Ascending aorta (tissue), 2 donors: ENCODE measurements at regions not wholly inside any gene's neighbourhood (a gene's known extent, or its start where the extent isn't known, plus 50 kb on each side); places are given as distances from the start of the nearest gene placed in this dataset.

Experiments
- DNase-seq, 2 donors: peaks; one replicate each; pipeline ENCODE4 v3.0.0-alpha.2; 2019; ENCODE audit warnings: low spot score in 2 of 2
- H3K27ac ChIP-seq, 2 donors: fragments of 200-600 bp; sonication (generic); one replicate each; pipeline ENCODE4 v1.5.1; 2016 to 2017; ENCODE audit warnings: mild to moderate bottlenecking in 1 of 2
- H3K27me3 ChIP-seq: fragments of 200-600 bp; sonication (generic); one replicate; pipeline ENCODE4 v1.5.1; 2017
- H3K36me3 ChIP-seq, 2 donors: fragments of 200-600 bp; sonication (generic); one replicate each; pipeline ENCODE4 v1.5.1; 2016
- H3K4me1 ChIP-seq, 2 donors: fragments of 200-600 bp; sonication (generic); one replicate each; pipeline ENCODE4 v1.5.1; 2016 to 2017; ENCODE audit warnings: mild to moderate bottlenecking in 1 of 2
- H3K4me3 ChIP-seq, 2 donors: fragments of 200-600 bp; sonication (generic); one replicate each; pipeline ENCODE4 v1.5.1; 2016 to 2017; ENCODE audit warnings: mild to moderate bottlenecking in 1 of 2
- H3K9me3 ChIP-seq, 2 donors: fragments of 200-600 bp; sonication (generic); one replicate each; pipeline ENCODE4 v1.5.1; 2016
- CTCF ChIP-seq, 3 experiments: fragments of 200-600 bp in 2 of 3; fragments of 450-650 bp in 1 of 3; sonication (generic) in 2 of 3; IDR thresholded peaks; one replicate each; pipeline ENCODE4 v1.5.1; 2016 to 2019; ENCODE audit warnings: antibody characterized with exemption in 3 of 3, mild to moderate bottlenecking in 1 of 3, moderate library complexity in 1 of 3
- intact Hi-C: fragments of 100-400 bp; cut with DNase I; formaldehyde crosslinking; loops from one replicate; pipeline ENCODE4 v1.15.1; 2023

- Histone ChIP-seq H3K36me3 (no peaks in the 10 kb centered on the region), H3K4me1 (no peaks in the 10 kb centered on the region), H3K4me3 (no peak overlapping the region), H3K27me3 (no peaks in the 10 kb centered on the region), H3K27ac (no peak overlapping the region), H3K9me3 (no peaks in the 10 kb centered on the region)
- no peak for TF ChIP-seq CTCF (IDR thresholded peaks at IDR 0.05)
- no peak for DNase-seq
- intact Hi-C loops = no loop called here
Observed at GRCh38 chr11:133705074-133705648, 140.2 kb downstream of the SPATA19 start.

GRCh38 chr11:133699071-133699470 is 146.2 kb downstream of the SPATA19 start:
- no peaks in the 10 kb centered on the region for H3K4me1 ChIP-seq
- H3K9me3 ChIP-seq = no peaks in the 10 kb centered on the region
- H3K27me3 ChIP-seq = no peaks in the 10 kb centered on the region
- no peak overlapping the region for H3K4me3 ChIP-seq
- no peak for DNase-seq
- intact Hi-C loops = no loop called here
- no peak overlapping the region for H3K27ac ChIP-seq
- no peaks in the 10 kb centered on the region for H3K36me3 ChIP-seq
- no peak for TF ChIP-seq CTCF (IDR thresholded peaks at IDR 0.05)

- intact Hi-C loops = no loop called here
- Histone ChIP-seq H3K9me3 (no peaks in the 10 kb centered on the region), H3K27me3 (no peaks in the 10 kb centered on the region), H3K4me1 (no peaks in the 10 kb centered on the region), H3K36me3 (no peaks in the 10 kb centered on the region), H3K4me3 (no peak overlapping the region), H3K27ac (no peak overlapping the region)
- no peak for DNase-seq
- no peak for TF ChIP-seq CTCF (IDR thresholded peaks at IDR 0.05)
Observed at GRCh38 chr11:133698654-133699053, 146.7 kb downstream of the SPATA19 start.

DNA sequence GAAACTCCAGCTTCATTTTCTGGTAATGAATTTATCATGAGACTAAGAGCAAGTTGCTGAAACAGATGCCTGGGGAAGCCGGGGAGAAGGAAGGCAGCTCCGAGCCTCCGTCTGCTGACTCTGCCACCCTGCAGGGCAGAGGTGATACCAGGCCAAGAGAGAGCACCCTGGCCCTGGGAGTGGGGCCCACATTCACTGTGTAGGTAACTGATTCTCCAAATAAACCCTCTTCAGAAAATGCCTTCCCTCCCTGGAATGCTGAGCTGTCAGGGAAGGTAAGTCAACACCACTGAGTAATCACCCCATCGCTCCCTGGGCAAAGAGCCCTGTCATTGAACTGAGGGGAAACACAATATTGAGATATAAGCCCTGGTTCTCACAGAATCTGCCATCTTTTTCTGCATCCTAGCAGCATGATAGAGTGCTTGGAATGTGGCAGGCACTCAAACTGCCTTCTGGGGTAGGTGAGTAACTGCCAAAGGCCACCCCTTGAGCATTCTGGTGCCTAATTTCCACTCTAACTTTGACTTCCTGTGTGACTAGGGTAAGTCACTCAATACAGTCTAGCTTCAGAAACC is 147.6 kb downstream of the SPATA19 start:
- Histone ChIP-seq H3K36me3 (no peaks in the 10 kb centered on the region), H3K9me3 (no peaks in the 10 kb centered on the region), H3K27me3 (no peaks in the 10 kb centered on the region), H3K4me3 (no peak overlapping the region), H3K4me1 (no peaks in the 10 kb centered on the region), H3K27ac (no peak overlapping the region)
- TF ChIP-seq CTCF (IDR thresholded peaks at IDR 0.05) = no peak
- intact Hi-C loops = no loop called here
- no peak for DNase-seq

DNA sequence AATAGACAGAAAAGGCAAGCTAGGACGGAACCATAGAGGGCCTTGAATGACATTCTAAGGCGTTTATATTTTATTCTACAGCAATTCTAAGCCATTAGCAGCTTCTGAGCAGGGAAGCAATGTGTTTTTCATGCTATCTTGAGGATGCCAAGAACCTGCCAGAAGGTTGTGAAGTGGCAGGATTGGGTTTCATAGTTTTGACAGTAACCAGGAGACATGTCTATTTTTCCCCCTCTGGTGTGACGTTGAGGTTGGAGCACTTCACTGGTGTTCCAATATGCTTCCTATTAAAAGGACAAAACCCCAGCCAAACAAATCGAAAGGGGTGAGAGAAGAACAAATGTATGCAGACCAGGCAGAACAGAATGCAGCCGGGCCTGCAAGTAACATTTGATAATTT is 148.2 kb downstream of the SPATA19 start:
- H3K4me3 ChIP-seq = no peak overlapping the region
- TF ChIP-seq CTCF (IDR thresholded peaks at IDR 0.05) = no peak

GRCh38 chr11:133695387-133695786 is 149.9 kb downstream of the SPATA19 start:
- no peak for DNase-seq
- no peaks in the 10 kb centered on the region for H3K36me3 ChIP-seq
- intact Hi-C loops = no loop called here
- no peaks in the 10 kb centered on the region for H3K4me1 ChIP-seq
- H3K27me3 ChIP-seq = no peaks in the 10 kb centered on the region
- H3K27ac ChIP-seq = no peak overlapping the region
- no peak for TF ChIP-seq CTCF (IDR thresholded peaks at IDR 0.05)
- no peaks in the 10 kb centered on the region for H3K9me3 ChIP-seq
- no peak overlapping the region for H3K4me3 ChIP-seq

More for the DNA sequence above, 148.2 kb downstream of the SPATA19 start:
- H3K27me3 ChIP-seq = no peaks in the 10 kb centered on the region
- no peaks in the 10 kb centered on the region for H3K9me3 ChIP-seq
- intact Hi-C loops = no loop called here
- H3K27ac ChIP-seq = no peak overlapping the region
- H3K4me1 ChIP-seq = no peaks in the 10 kb centered on the region
- DNase-seq = no peak
- no peaks in the 10 kb centered on the region for H3K36me3 ChIP-seq
